ENCODE measurements at regions not wholly inside any gene's neighbourhood (a gene's known extent, or its start where the extent isn't known, plus 50 kb on each side); places are given as distances from the start of the nearest gene placed in this dataset.

DNA sequence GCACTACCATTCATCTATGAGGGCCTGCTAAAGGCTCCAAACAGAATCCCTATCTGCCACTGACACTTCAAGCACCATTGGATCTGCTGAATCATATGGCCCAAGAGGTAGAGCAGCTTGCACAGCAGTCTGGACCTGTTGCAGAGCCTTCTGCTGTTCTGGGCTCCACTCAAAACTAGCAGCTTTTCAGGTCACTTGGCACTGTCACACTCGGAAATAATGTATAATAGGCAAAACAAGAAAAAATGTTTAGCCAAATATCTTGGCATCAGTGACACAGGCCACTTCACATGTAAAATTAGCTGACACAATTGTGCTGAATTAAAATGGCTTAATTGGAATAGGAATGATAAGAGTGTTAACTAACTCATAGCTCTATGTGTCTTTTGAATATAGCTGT, 1182.9 kb upstream of the LRRTM3 start:
- intact Hi-C loops (cut with DNase I): no loop called here
- Histone ChIP-seq H3K4me3 (ENCODE audit: low read length in 2 of 2) (no peak overlapping the region), H3K27ac (ENCODE audit: low read depth in 1 of 2, low read length in 2 of 2) (no peak overlapping the region), H3K9me3 (ENCODE audit: control insufficient read depth, low read length) (peaks cover 1% of the 10 kb centered on the region), H3K27me3 (ENCODE audit: control insufficient read depth in 1 of 2, insufficient read depth in 2 of 2, low read length in 1 of 2) (no peaks in the 10 kb centered on the region), H3K36me3 (ENCODE audit: control insufficient read depth in 1 of 2, insufficient read depth in 2 of 2, low read length in 1 of 2) (no peaks in the 10 kb centered on the region), H3K4me1 (ENCODE audit: control insufficient read depth in 1 of 2, insufficient read depth in 2 of 2, low read length in 2 of 2) (no peaks in the 10 kb centered on the region)
- DNase-seq (no peak), ATAC-seq (ENCODE audit: low FRiP score) (no peak)
- 21 to 40% methylated on average over 1 of the region's 1 CpG for WGBS, 2 donors

DNA sequence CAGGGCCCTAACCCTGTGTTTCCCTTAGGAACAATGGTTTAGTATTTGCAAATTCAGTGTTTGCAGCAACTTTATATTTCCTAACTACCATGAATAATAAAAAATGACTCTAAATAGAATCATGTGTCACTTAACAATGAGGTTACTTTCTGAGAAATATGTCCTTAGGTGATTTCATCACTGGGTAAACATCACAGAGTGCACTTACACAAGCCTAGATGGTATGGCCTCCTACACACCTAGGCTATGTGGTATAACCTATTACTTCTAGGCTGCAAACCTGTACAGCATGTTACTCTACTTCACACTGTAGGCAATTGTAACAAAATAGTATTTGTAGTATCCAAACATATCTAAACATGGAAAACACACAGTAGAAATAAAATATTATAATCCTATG, 1174.6 kb upstream of the LRRTM3 start:
- Histone ChIP-seq H3K27me3 (ENCODE audit: control insufficient read depth in 1 of 2, insufficient read depth in 2 of 2, low read length in 1 of 2) (no peaks in the 10 kb centered on the region), H3K9me3 (ENCODE audit: control insufficient read depth, low read length) (no peaks in the 10 kb centered on the region), H3K4me3 (ENCODE audit: low read length in 2 of 2) (no peak overlapping the region), H3K4me1 (ENCODE audit: control insufficient read depth in 1 of 2, insufficient read depth in 2 of 2, low read length in 2 of 2) (no peaks in the 10 kb centered on the region), H3K27ac (ENCODE audit: low read depth in 1 of 2, low read length in 2 of 2) (no peak overlapping the region), H3K36me3 (ENCODE audit: control insufficient read depth in 1 of 2, insufficient read depth in 2 of 2, low read length in 1 of 2) (no peaks in the 10 kb centered on the region)
- no peak for DNase-seq
- intact Hi-C loops (cut with DNase I): no loop called here
- no peak for ATAC-seq (ENCODE audit: low FRiP score)

DNA sequence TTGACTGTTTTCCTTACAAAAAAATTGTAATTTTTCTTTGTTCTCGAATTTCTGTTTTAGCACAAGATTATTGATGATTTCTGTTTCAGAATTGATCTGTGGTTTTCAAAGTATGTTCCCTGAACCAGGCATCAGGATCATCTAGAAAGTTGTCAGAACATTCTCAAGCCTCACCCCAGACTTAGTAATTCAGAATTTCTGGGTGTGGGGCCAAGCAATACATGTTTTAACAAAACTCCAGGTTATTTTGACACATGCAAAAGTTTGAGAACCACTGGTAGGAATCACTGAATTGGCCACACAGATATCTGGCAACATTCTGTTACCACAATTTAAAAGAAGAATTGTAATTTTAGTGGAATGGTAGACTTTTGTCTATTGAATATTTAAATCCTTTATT, 1173.9 kb upstream of the LRRTM3 start:
- DNase-seq (no peak), ATAC-seq (ENCODE audit: low FRiP score) (no peak)
- H3K27me3 ChIP-seq (ENCODE audit: control insufficient read depth in 1 of 2, insufficient read depth in 2 of 2, low read length in 1 of 2): no peaks in the 10 kb centered on the region
- H3K27ac ChIP-seq (ENCODE audit: low read depth in 1 of 2, low read length in 2 of 2): no peak overlapping the region
- no peaks in the 10 kb centered on the region for H3K36me3 ChIP-seq (ENCODE audit: control insufficient read depth in 1 of 2, insufficient read depth in 2 of 2, low read length in 1 of 2)
- intact Hi-C loops (cut with DNase I): no loop called here
- 83 to 84% methylated on average over 1 of the region's 1 CpG for WGBS, 2 donors
- no peaks in the 10 kb centered on the region for H3K9me3 ChIP-seq (ENCODE audit: control insufficient read depth, low read length)
- no peaks in the 10 kb centered on the region for H3K4me1 ChIP-seq (ENCODE audit: control insufficient read depth in 1 of 2, insufficient read depth in 2 of 2, low read length in 2 of 2)
- no peak overlapping the region for H3K4me3 ChIP-seq (ENCODE audit: low read length in 2 of 2)

DNA sequence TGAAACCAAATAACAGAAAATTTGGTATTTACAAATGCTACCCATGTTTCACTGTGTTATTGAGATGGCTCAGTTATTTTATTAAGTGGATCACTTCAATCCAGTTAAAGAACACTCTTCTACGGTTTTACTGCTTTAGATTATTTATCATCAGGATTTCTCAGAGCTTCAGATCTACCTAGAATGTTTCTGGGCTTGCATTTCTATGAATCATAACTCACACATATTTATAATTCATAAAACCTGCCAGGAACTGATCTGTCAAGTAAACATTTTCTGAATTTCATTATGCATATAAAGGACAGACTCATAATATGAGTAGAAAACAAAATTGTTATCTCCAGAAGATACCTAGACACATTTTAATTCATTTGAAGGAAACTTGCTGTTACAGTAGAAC, 1172.3 kb upstream of the LRRTM3 start:
- H3K9me3 ChIP-seq (ENCODE audit: control insufficient read depth, low read length): no peaks in the 10 kb centered on the region
- H3K27me3 ChIP-seq (ENCODE audit: control insufficient read depth in 1 of 2, insufficient read depth in 2 of 2, low read length in 1 of 2): no peaks in the 10 kb centered on the region
- WGBS, 2 donors: 73 to 74% methylated on average over 1 of the region's 1 CpG
- H3K4me1 ChIP-seq (ENCODE audit: control insufficient read depth in 1 of 2, insufficient read depth in 2 of 2, low read length in 2 of 2): no peaks in the 10 kb centered on the region
- no peaks in the 10 kb centered on the region for H3K36me3 ChIP-seq (ENCODE audit: control insufficient read depth in 1 of 2, insufficient read depth in 2 of 2, low read length in 1 of 2)
- DNase-seq (no peak), ATAC-seq (ENCODE audit: low FRiP score) (no peak)
- no peak overlapping the region for H3K4me3 ChIP-seq (ENCODE audit: low read length in 2 of 2)
- no peak overlapping the region for H3K27ac ChIP-seq (ENCODE audit: low read depth in 1 of 2, low read length in 2 of 2)
- intact Hi-C loops (cut with DNase I): no loop called here

DNA sequence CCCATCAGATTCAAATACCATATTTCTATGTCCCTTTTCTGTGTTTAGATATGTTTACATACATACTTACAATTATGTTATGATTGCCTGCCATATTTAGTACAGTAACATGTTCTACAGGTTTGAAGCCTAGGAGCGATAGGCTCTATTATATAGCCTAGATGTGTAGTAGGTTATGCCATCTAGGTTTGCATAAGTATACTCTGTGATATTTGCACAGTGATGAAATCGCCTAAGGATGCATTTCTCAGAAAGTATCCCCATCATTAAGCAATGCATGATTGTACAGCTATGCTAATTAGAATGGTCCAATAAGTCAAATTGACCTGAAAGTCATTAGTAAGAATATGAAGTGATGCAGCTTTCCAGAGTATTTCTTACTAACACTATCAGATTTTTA, 1171.7 kb upstream of the LRRTM3 start:
- whole genome bisulfite sequencing, 2 donors: 49 to 73% methylated on average over 2 of the region's 2 CpGs
- DNase-seq (no peak), ATAC-seq (ENCODE audit: low FRiP score) (no peak)
- no peak overlapping the region for H3K27ac ChIP-seq (ENCODE audit: low read depth in 1 of 2, low read length in 2 of 2)
- no peaks in the 10 kb centered on the region for H3K4me1 ChIP-seq (ENCODE audit: control insufficient read depth in 1 of 2, insufficient read depth in 2 of 2, low read length in 2 of 2)
- no peaks in the 10 kb centered on the region for H3K9me3 ChIP-seq (ENCODE audit: control insufficient read depth, low read length)
- no peak overlapping the region for H3K4me3 ChIP-seq (ENCODE audit: low read length in 2 of 2)
- H3K36me3 ChIP-seq (ENCODE audit: control insufficient read depth in 1 of 2, insufficient read depth in 2 of 2, low read length in 1 of 2): no peaks in the 10 kb centered on the region
- intact Hi-C loops (cut with DNase I): no loop called here
- no peaks in the 10 kb centered on the region for H3K27me3 ChIP-seq (ENCODE audit: control insufficient read depth in 1 of 2, insufficient read depth in 2 of 2, low read length in 1 of 2)

DNA sequence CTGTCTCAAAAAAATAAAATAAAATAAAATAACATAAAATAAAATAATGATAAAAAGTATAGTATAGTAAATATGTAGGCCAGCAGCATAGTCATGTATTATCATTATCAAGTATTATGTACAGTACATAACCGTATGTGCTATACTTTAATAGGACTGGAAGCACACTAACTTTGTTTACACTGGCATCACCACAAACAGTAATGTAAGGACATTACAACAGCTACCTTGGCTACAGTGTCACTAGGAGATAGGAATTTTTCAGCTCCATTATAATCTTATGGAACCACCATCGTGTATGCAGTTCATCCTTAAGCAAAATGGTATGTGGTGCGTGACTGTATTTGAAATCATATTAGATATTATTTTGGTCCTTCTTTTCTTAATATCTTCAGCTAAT, 1163.5 kb upstream of the LRRTM3 start:
- ATAC-seq (ENCODE audit: low FRiP score) (no peak), DNase-seq (no peak)
- no peak overlapping the region for H3K27ac ChIP-seq (ENCODE audit: low read depth in 1 of 2, low read length in 2 of 2)
- H3K4me1 ChIP-seq (ENCODE audit: control insufficient read depth in 1 of 2, insufficient read depth in 2 of 2, low read length in 2 of 2): no peaks in the 10 kb centered on the region
- WGBS, 2 donors: 93 to 97% methylated on average over 3 of the region's 3 CpGs
- no peaks in the 10 kb centered on the region for H3K9me3 ChIP-seq (ENCODE audit: control insufficient read depth, low read length)
- H3K36me3 ChIP-seq (ENCODE audit: control insufficient read depth in 1 of 2, insufficient read depth in 2 of 2, low read length in 1 of 2): no peaks in the 10 kb centered on the region
- no peaks in the 10 kb centered on the region for H3K27me3 ChIP-seq (ENCODE audit: control insufficient read depth in 1 of 2, insufficient read depth in 2 of 2, low read length in 1 of 2)
- H3K4me3 ChIP-seq (ENCODE audit: low read length in 2 of 2): no peak overlapping the region
- intact Hi-C loops (cut with DNase I): no loop called here

DNA sequence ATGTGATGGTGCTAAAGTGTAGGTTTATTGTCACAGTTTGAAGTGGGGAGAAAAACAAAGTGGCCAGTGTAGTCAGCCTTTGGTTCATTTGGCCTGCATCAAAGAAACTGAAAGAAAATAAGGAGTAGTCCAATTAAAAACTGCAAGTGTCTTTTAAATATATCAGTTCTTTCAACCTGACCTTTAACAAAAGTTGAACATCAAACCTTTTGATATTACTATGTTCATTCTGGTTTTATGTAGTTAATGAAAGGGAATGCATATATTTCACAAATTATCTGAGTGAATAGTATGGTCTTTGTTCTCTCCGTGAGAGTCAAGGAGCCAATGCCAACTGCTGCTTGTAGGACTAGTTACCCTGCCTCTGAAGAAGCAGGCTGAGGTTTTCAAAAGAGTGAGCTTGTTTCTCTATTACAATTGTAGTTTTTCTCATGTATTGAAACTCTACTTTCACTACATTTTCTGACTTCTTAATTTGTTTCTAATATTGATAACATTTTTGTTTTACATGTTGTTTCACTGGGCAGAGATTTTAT, 1160.8 kb upstream of the LRRTM3 start:
- ATAC-seq (ENCODE audit: low FRiP score) (no peak), DNase-seq (no peak)
- no peak overlapping the region for H3K27ac ChIP-seq (ENCODE audit: low read depth in 1 of 2, low read length in 2 of 2)
- no peaks in the 10 kb centered on the region for H3K9me3 ChIP-seq (ENCODE audit: control insufficient read depth, low read length)
- intact Hi-C loops (cut with DNase I): no loop called here
- no peak overlapping the region for H3K4me3 ChIP-seq (ENCODE audit: low read length in 2 of 2)
- no peaks in the 10 kb centered on the region for H3K4me1 ChIP-seq (ENCODE audit: control insufficient read depth in 1 of 2, insufficient read depth in 2 of 2, low read length in 2 of 2)
- H3K27me3 ChIP-seq (ENCODE audit: control insufficient read depth in 1 of 2, insufficient read depth in 2 of 2, low read length in 1 of 2): no peaks in the 10 kb centered on the region
- H3K36me3 ChIP-seq (ENCODE audit: control insufficient read depth in 1 of 2, insufficient read depth in 2 of 2, low read length in 1 of 2): no peaks in the 10 kb centered on the region
- WGBS, 2 donors: 47 to 56% methylated on average over 1 of the region's 1 CpG

DNA sequence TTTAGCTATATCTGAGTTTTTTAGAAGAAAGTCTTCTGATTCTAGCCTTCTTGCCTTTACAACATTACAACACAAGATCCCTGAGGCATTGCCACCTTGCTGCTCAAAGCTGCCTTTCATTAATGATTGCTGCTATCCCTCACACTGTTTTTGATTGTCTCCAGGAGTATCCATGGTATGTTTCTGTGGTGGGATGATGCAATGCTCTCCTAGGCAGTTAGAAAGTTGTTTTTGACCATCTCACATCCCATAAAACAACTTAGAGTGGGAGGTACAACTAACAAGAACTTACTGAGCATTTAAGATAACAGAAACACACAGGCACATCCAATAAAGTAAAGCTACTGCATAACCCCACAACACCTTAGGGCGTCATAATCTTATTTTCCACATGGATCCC, 1156.0 kb upstream of the LRRTM3 start:
- ATAC-seq (ENCODE audit: low FRiP score): no peak
- DNase-seq: no peak
- WGBS, 2 donors: 69 to 90% methylated on average over 1 of the region's 1 CpG
- Histone ChIP-seq H3K4me3 (ENCODE audit: low read length in 2 of 2) (no peak overlapping the region), H3K4me1 (ENCODE audit: control insufficient read depth in 1 of 2, insufficient read depth in 2 of 2, low read length in 2 of 2) (no peaks in the 10 kb centered on the region), H3K9me3 (ENCODE audit: control insufficient read depth, low read length) (no peaks in the 10 kb centered on the region), H3K27me3 (ENCODE audit: control insufficient read depth in 1 of 2, insufficient read depth in 2 of 2, low read length in 1 of 2) (no peaks in the 10 kb centered on the region), H3K36me3 (ENCODE audit: control insufficient read depth in 1 of 2, insufficient read depth in 2 of 2, low read length in 1 of 2) (no peaks in the 10 kb centered on the region), H3K27ac (ENCODE audit: low read depth in 1 of 2, low read length in 2 of 2) (no peak overlapping the region)
- intact Hi-C loops (cut with DNase I): no loop called here

DNA sequence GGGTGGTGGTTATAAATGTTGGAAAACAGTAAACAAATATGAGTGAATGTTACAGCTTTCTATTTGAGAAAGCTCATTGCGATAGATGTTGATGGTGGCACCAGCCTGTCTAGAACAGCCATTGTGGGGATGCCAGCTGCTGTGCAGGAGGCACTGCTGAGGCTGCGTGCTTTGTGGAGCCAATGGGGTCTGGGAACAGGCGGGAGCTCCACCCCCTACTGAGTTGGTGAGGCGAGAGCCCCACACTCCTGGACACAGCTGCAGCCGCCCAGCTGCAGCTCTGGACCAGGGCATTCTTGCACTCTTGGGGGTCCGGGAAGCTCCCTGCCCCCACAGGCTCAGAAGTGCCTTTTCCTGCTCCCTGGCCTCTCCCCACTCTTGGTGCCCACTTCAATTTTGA, 1147.1 kb upstream of the LRRTM3 start:
- intact Hi-C loops (cut with DNase I): no loop called here
- ATAC-seq (ENCODE audit: low FRiP score): no peak
- 94 to 97% methylated on average over 6 of the region's 6 CpGs for WGBS, 2 donors

More for the DNA sequence above, 1147.1 kb upstream of the LRRTM3 start:
- H3K9me3 ChIP-seq (ENCODE audit: control insufficient read depth, low read length): no peaks in the 10 kb centered on the region
- H3K27ac ChIP-seq (ENCODE audit: low read depth in 1 of 2, low read length in 2 of 2): no peak overlapping the region
- H3K4me3 ChIP-seq (ENCODE audit: low read length in 2 of 2): no peak overlapping the region
- H3K4me1 ChIP-seq (ENCODE audit: control insufficient read depth in 1 of 2, insufficient read depth in 2 of 2, low read length in 2 of 2): no peaks in the 10 kb centered on the region
- H3K36me3 ChIP-seq (ENCODE audit: control insufficient read depth in 1 of 2, insufficient read depth in 2 of 2, low read length in 1 of 2): no peaks in the 10 kb centered on the region
- DNase-seq: no peak
- H3K27me3 ChIP-seq (ENCODE audit: control insufficient read depth in 1 of 2, insufficient read depth in 2 of 2, low read length in 1 of 2): no peaks in the 10 kb centered on the region

All from aorta (tissue), 5 donors.